Spleen (tissue), 7 donors: ENCODE measurements at regions not wholly inside any gene's neighbourhood (a gene's known extent, or its start where the extent isn't known, plus 50 kb on each side); places are given as distances from the start of the nearest gene placed in this dataset.

ENCODE experiments used
- POLR2A ChIP-seq, 3 donors: fragments of 450-650 bp; IDR thresholded peaks; one replicate each; pipeline ENCODE4 v1.5.1; 2017; ENCODE audit warnings: antibody characterized with exemption in 3 of 3, mild to moderate bottlenecking in 1 of 3
- POLR2AphosphoS5 ChIP-seq, 3 donors: sonication (generic); formaldehyde crosslinking; IDR thresholded peaks; one replicate each; pipeline ENCODE4 v1.5.1; 2017; ENCODE audit warnings: antibody characterized with exemption in 3 of 3
- TF ChIP-seq, protein P1 (sequence below), 11 experiments: fragments of 200-600 bp in 7 of 11; fragments of 450-650 bp in 4 of 11; sonication (generic) in 4 of 11; IDR thresholded peaks in 8 of 11; conservative IDR thresholded peaks in 3 of 11; 1 replicate in 7 of 11; 2 replicates in 4 of 11; pipeline versions ENCODE4 v1.4.0 to v1.8.0; 2016 to 2021; ENCODE audit warnings: antibody characterized with exemption in 11 of 11, inconsistent platforms in 4 of 11, mild to moderate bottlenecking in 1 of 11
- donor health status: DM: no; HTN: no; CAD: no; lungs with moderate emphysema.
- donor health status: DM: no; HTN: no; CAD: no.
- donor health status: DM: no; HTN: no; CAD: no.

DNA sequence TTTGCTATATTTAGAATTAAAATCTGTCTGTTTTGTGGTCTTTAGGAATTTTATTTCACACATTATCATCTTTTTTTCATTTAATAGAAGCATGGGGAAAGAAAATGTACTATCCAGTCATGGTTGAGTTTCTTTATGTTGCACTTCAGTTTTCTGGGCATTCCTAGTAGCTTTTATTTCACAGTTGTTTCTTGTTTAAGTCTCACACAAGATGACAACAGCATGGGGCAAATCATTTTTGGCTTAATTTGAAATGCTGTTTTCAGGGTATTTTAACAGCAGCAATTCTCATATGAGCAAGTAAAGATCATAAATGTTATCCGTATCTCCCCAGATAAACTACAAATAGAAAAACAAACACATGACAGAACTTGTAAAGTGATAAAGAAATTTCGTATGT, 1600.2 kb downstream of the PCDH9 start:
- TF ChIP-seq, protein P1, sequence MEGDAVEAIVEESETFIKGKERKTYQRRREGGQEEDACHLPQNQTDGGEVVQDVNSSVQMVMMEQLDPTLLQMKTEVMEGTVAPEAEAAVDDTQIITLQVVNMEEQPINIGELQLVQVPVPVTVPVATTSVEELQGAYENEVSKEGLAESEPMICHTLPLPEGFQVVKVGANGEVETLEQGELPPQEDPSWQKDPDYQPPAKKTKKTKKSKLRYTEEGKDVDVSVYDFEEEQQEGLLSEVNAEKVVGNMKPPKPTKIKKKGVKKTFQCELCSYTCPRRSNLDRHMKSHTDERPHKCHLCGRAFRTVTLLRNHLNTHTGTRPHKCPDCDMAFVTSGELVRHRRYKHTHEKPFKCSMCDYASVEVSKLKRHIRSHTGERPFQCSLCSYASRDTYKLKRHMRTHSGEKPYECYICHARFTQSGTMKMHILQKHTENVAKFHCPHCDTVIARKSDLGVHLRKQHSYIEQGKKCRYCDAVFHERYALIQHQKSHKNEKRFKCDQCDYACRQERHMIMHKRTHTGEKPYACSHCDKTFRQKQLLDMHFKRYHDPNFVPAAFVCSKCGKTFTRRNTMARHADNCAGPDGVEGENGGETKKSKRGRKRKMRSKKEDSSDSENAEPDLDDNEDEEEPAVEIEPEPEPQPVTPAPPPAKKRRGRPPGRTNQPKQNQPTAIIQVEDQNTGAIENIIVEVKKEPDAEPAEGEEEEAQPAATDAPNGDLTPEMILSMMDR (IDR thresholded peaks at IDR 0.05 in 8 of 11, conservative IDR thresholded peaks at IDR 0.05 in 3 of 11): no peak
- TF ChIP-seq POLR2A (IDR thresholded peaks at IDR 0.05): no peak
- no peak for TF ChIP-seq POLR2AphosphoS5 (IDR thresholded peaks at IDR 0.05)
